ENCODE measurements at regions not wholly inside any gene's neighbourhood (a gene's known extent, or its start where the extent isn't known, plus 50 kb on each side); places are given as distances from the start of the nearest gene placed in this dataset.
"Not testable (repeated sequence)": the region's sequence is repeated elsewhere in the genome, so short reads cannot be mapped to it uniquely, and the experiment has no call there.

GRCh38 chr14:106712513-106712912, 1186.1 kb downstream of the TMEM121 start:
- not testable (repeated sequence) for DNase-seq (ENCODE audit: low read depth); H3K4me3 ChIP-seq (ENCODE audit: low read depth, low read length)

GRCh38 chr14:106714446-106715428, 1188.4 kb downstream of the TMEM121 start:
- not testable (repeated sequence) for H3K4me3 ChIP-seq (ENCODE audit: low read depth, low read length); DNase-seq (ENCODE audit: low read depth)

- not testable (repeated sequence) for H3K4me3 ChIP-seq (ENCODE audit: low read depth, low read length); DNase-seq (ENCODE audit: low read depth)
These were observed 1191.2 kb downstream of the TMEM121 start for GRCh38 chr14:106717544-106717943.

- DNase-seq (ENCODE audit: low read depth); H3K4me3 ChIP-seq (ENCODE audit: low read depth, low read length): not testable (repeated sequence)
These were observed 1193.5 kb downstream of the TMEM121 start for GRCh38 chr14:106719880-106720279.

DNA sequence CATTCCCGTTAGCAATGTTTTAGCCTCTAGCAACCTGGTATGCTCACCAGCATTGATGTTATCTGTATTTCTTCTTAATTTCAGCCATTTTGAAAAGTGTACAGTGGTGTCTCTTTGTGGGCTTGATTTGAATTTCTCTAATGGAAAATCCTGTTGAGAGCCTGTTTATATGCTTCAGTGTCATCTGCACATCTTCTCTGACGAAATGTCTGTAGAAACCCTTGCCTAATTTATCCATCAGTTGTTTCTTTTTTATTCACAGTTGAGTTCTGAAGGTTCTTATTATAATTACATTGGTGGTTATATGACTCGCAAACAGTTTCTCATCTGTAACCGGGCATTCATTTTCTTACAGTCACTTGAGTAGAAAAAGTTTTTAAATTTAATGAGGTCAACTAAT, 1195.5 kb downstream of the TMEM121 start:
- not testable (repeated sequence) for H3K4me3 ChIP-seq (ENCODE audit: low read depth, low read length); DNase-seq (ENCODE audit: low read depth)

GRCh38 chr14:106722813-106723687, 1196.7 kb downstream of the TMEM121 start:
- H3K4me3 ChIP-seq (ENCODE audit: low read depth, low read length); DNase-seq (ENCODE audit: low read depth): not testable (repeated sequence)

DNA sequence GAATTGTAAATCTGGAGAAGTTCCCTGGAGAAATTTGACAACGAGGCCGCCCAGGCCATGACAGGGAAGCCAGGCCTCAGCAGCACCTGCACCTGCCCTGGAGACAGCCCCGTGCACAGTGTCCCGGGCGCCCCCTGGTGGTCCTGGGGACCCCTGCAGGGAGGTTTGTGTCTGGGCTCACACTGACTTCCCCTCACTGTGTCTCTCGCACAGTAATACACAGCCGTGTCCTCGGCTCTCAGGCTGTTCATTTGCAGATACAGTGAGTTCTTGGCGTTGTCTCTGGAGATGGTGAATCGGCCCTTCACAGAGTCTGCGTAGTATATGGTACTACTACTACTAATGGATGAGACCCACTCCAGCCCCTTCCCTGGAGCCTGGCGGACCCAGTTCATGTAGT, 1201.6 kb downstream of the TMEM121 start:
- not testable (repeated sequence) for DNase-seq (ENCODE audit: low read depth); H3K4me3 ChIP-seq (ENCODE audit: low read depth, low read length)

- TF ChIP-seq CTCF (IDR thresholded peaks at IDR 0.05; ENCODE audit: insufficient read depth, low read length): no peak
- no peak for DNase-seq (ENCODE audit: low read depth)
These were observed 1202.2 kb downstream of the TMEM121 start for GRCh38 chr14:106728611-106729010.

GRCh38 chr14:106729551-106729950, 1203.2 kb downstream of the TMEM121 start:
- no peak for DNase-seq (ENCODE audit: low read depth)
- no peak for TF ChIP-seq CTCF (IDR thresholded peaks at IDR 0.05; ENCODE audit: insufficient read depth, low read length)
- no peak overlapping the region for H3K4me3 ChIP-seq (ENCODE audit: low read depth, low read length)

More at GRCh38 chr14:106728611-106729010, 1202.2 kb downstream of the TMEM121 start:
- H3K4me3 ChIP-seq (ENCODE audit: low read depth, low read length): no peak overlapping the region

DNA sequence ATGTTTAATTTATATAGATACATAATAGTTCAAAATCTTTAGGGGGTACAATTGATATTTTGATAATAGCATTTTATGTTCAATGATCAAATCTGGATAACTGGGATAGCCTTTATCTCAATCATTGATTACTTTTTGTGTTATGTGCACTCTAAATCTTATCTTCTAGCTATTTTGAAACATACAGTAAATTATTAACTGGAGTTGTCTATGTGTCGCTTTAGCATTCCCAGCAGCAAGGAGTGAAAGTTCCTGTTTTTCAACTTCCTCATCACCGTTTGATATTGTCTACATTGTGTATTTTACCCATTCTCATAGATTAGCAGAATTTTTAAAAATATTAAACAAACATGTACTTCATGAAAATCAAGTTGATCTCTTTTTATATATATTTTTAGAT, 1207.4 kb downstream of the TMEM121 start:
- DNase-seq (ENCODE audit: low read depth): no peak
- TF ChIP-seq CTCF (IDR thresholded peaks at IDR 0.05; ENCODE audit: insufficient read depth, low read length): no peak
- H3K4me3 ChIP-seq (ENCODE audit: low read depth, low read length): no peak overlapping the region
